GM21423 (cell line): ENCODE measurements at regions not wholly inside any gene's neighbourhood (a gene's known extent, or its start where the extent isn't known, plus 50 kb on each side); places are given as distances from the start of the nearest gene placed in this dataset.

Experiments used
- ATAC-seq: cut with Tn5 transposase; IDR thresholded peaks from one replicate; pipeline ENCODE4 v1.9.1; 2021; ENCODE audit warnings: mild to moderate bottlenecking, moderate library complexity; ENCODE audit not compliant: unreplicated experiment

DNA sequence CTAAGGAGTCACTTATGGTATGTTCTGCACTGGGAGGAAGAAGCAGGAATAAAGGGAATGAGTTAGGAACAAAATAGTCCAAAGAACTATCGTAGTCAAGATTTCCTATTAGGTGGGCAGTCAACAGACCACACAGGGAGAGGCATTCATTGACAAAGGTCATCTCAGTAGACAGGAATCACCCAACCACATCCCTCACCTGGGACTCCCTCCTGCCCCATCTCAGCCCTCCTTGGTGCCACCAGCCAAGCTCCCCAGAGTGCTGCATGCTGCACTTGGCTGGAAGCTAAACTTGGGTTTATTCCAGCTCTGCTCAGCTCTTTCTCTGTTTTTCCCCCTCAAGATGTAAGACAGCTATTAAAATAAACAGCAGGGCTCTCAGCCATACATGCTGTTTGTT is 72.3 kb upstream of the CTNNB1 start:
- ATAC-seq = no peak

DNA sequence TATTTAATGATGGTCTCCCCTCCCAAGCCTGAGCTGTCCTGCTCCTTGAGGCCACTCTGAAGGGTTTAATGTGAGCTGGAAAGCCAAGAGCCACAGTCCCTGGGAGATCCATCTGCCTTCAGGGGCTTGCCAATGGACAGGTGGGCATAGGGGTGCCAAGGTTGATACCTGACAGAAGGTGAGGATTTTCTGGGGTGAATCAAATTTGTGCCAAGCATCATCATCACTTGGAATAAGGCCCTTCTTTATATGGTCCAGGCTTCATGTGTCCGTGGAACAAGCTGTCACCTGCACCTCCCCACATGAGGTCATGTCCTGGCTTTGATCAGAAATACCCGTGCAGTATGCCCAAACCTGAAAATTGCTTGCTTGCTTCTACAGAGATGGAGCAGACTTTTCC is 71.9 kb upstream of the CTNNB1 start:
- no peak for ATAC-seq

DNA sequence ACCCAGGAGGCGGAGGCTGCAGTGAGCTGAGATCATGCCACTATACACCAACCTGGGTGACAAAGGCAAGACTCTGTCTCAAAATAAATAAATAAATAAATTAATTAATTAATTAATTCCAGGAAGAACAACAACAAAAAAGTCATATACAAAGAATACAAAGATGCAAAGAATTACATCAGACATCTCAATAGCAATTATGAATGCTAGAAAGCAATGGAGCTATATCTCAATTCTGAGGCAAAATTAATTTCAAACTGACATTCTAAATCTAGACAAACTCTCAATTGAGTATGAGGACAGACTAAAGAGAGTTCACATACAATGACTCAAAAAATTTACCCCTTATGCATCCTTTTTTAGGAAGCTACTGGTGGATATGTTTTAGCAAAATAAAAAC is 69.6 kb upstream of the CTNNB1 start:
- ATAC-seq = no peak

DNA sequence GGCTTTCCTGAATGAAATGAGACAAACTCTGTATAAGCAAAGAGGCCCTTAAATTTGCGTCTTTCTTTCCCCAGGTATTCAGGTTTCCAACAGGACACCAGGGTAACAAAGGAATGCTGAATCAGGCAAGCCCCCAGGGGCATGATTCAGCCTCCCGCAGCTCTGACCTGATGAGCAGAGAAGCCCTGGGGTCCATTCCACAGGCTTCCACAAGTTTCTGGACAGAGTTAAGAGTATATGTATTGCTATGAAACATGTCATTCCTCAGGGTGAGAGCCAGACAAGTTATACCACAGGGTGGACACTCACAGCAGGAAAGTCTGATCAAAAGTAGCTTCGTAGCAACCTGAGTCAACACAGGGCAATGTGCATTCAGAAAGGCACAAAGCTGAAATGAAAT is 68.1 kb upstream of the CTNNB1 start:
- no peak for ATAC-seq

DNA sequence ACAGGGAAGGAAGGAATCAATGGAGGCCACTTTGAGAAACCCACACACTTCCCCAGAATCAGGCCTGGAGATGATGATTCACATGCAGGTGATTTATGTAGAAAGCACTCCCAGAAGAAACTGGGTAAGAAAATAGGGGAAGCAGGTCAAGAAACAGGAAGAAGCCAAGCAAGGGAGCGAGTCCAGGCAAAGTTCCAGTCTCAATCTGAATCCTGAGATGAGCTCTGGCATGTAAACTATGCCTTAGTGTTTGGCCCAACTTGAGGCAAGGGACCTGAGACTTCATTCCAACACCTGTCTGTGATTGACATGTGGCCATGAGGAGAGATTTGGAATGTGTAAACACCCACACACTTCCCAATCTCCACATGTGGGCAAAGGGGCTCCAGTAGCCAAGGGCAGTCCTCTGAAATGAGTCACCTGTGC is 61.6 kb upstream of the CTNNB1 start:
- no peak for ATAC-seq

DNA sequence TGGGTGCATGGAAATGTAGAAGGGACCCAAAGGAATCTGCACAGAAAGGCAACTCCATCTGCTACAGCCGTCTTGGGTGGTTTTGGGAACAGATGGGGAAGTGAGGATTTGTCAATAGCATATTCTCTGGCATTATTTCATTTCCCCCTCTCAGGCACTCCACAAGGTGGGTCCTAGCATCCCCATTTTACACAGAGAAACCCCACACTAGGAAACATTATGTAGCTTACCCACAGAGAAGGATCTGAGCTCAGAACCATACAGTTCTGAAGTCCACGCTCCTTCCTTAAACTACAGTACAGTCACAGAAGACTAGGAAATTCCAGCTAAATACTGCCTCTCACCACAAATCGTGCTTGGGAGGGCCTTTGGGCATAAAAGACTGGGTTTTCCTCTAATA is 61.2 kb upstream of the CTNNB1 start:
- no peak for ATAC-seq

DNA sequence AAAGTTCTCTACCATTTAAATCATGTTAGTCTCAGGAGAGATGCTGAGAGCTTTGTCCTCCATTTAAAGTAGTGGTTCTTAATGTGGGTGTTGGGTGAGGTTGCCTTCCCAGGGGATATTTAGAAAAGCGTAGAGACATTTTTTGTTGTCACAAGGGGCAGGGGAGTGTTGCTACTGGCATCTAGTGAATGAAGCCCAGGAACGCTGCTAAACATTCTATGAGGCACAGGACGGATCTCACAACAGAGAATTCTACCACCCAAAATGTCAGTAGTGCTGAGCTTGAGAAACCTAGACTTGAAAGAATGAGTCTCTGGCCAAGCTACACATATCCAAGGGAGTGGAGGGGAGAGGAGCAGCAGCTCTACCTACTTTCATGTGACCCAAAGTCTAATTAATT is 60.7 kb upstream of the CTNNB1 start:
- ATAC-seq = no peak

DNA sequence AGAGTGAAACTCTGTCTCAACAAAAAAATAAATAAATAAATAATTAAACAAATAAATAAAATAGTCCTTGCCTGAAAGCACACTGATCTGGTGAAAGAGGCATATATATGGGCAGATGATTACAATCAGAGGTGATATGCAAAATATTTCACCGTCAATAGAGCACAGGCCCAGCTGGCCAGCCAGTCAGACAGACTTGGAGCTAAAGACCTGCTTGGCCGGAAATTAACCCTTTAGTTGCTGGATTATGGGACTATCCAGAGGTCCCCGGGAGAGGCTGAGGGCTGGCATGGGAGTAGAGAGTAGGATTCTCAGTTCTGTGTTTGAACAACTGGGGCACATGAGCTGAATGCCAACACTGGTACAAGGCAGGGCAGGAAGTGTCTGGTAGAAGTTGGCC is 59.1 kb upstream of the CTNNB1 start:
- ATAC-seq = no peak

DNA sequence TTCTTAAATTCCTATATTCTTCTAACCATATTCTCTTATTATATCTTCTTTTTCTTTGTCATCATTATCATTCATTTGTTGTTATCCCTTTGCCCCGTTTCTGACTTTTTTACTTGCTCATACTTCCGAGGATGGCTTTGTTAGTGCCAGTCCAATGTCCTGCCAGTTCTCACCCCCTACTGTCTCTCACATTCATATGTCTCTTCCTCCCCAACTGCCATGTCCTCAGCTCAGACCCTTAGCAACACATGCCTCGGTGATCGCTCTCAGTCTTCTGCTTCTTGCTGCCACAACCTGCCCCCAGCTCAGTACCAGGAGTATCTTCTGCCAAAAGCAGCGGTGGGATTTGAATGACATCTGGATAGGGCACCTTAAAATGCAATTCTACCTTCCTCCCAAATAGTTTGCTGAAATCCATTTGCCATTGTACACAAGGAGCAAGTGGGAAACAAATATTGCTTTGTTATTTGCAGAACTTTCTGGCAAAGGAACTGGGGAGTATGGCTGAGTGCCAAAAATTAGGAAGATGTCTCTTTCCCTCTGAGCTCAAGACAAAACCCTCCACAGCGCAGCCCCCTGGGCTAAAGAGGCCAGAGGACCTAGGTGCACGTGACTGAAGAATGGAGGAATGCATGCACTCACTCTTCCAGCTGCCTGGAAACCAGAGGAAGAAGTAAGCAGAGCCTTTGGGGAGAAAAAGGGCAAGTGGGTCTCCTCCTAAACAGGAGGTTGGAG is 57.7 kb upstream of the CTNNB1 start:
- no peak for ATAC-seq

DNA sequence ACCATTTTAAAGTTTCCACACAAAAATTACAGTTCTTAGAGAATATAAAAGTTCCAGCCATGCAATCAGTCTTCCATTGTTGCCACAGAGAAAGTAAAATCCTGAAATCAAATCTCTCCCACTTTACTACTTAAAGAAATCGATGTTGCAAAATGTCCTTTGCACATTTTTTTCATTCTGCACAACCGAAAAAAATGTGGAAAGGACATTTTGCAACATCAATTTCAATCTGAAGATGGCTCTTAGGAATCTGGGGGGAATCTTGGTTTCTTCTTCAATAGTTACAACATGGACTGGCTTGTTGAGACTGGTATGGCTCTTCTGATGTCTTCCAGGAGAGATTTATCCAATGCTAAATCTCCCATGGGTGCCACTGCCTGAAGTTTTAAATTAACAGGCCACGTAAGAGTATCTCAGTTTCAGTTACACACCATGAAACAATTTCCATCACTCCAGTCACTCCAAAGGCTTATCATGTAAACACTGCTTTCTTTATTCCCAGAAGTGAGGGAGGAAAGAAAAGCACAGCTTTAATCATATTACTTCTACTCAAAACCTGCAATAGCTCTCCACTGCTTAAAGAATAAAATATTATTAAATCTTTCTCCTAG is 55.8 kb upstream of the CTNNB1 start:
- no peak for ATAC-seq

DNA sequence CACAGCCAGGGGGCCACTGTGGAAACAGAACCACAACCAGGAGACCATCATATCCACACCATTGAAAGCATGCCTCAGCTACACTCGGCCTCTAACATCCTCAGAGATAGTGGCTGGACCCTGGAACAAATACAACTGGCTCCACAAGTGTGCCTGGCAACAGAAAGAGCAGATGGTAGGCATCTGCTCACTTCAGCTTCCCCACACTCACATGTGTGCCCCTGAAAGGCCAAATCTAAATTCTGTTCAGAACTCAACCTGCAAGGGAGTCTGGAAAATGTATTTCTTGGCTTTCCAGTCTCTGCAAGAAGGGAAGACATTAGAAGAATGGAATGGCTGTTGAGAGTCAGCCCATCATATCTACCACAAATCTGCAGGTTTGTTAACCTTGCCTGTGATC is 54.7 kb upstream of the CTNNB1 start:
- no peak for ATAC-seq

DNA sequence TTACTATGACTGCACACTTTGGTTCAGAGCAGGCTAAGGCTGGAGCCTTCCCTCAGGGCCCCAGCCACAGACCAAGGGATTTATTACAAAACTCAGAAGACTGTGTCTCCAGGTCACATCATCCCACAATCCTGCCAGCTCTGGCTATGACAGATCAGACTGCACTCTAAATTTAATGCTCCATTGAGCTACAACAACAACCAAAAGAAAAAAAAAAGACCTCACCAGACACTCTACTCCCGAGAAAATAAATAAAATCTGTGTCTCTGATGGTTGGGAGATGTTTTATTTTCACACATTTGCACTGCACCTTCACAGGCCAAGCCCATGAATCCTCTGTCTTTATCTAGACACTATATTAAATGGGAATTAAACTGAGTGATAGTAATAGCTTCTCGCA is 50.8 kb upstream of the CTNNB1 start:
- ATAC-seq = no peak

DNA sequence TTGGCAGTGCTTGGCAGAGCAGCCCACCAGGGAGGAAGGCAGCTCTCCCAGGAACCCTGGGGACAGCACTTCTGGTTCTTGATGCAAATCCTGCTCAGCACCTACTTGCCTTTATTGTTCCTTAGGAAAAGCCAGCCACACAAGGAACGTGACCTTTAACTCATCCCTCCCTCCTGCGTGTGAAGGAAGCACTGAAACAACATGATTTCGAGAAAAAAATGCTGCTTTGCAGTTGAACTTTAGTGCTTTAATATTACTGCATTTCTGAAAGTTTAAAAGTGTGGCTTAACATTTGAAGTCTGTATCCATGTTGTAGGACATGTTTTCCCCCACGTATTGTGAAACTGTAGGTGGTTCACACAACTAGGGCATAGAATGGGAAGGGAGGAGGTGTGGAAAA is 50.4 kb upstream of the CTNNB1 start:
- no peak for ATAC-seq
